ENCODE measurements at regions not wholly inside any gene's neighbourhood (a gene's known extent, or its start where the extent isn't known, plus 50 kb on each side); places are given as distances from the start of the nearest gene placed in this dataset.

DNA sequence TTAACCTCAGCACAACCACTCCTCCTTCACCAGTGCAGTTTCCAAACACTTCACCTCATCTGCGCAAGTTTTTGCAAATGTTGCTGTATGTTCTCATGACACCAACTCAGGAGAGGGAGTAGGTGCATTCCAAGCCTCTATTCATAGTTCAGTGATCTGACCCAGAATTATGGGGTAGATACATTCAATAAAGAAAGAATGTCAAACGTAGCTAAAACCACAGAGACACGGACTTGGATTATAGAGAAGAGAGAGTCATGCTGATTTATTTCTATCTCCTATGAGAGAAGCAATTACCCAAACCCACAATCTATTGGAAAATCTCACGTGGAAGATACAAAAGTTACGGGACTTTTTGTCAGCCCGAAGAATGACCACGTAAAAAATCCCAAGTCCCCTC is 1006.0 kb upstream of the TMEM132C start:
- no peak for TF ChIP-seq POLR2AphosphoS5 (IDR thresholded peaks at IDR 0.05; ENCODE audit: low read depth)
- TF ChIP-seq, protein P1, sequence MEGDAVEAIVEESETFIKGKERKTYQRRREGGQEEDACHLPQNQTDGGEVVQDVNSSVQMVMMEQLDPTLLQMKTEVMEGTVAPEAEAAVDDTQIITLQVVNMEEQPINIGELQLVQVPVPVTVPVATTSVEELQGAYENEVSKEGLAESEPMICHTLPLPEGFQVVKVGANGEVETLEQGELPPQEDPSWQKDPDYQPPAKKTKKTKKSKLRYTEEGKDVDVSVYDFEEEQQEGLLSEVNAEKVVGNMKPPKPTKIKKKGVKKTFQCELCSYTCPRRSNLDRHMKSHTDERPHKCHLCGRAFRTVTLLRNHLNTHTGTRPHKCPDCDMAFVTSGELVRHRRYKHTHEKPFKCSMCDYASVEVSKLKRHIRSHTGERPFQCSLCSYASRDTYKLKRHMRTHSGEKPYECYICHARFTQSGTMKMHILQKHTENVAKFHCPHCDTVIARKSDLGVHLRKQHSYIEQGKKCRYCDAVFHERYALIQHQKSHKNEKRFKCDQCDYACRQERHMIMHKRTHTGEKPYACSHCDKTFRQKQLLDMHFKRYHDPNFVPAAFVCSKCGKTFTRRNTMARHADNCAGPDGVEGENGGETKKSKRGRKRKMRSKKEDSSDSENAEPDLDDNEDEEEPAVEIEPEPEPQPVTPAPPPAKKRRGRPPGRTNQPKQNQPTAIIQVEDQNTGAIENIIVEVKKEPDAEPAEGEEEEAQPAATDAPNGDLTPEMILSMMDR (IDR thresholded peaks at IDR 0.05; ENCODE audit: insufficient read depth, low read length): no peak

All from HL-60 (cell line).